HL-60 (cell line): ENCODE measurements at regions not wholly inside any gene's neighbourhood (a gene's known extent, or its start where the extent isn't known, plus 50 kb on each side); places are given as distances from the start of the nearest gene placed in this dataset.

Source experiments
- DNase-seq, 2 experiments: peaks; one replicate each; pipeline ENCODE4 v3.0.0-alpha.2; 2010 to 2020; ENCODE audit warnings: low read depth in 1 of 2, low spot score in 1 of 2
- H3K27ac ChIP-seq: fragments of 250-450 bp; sonication (Bioruptor Pico); replicated peaks from 2 replicates; pipeline ENCODE4 v1.5.1; 2020; ENCODE audit warnings: mild to moderate bottlenecking, moderate library complexity
- H3K27me3 ChIP-seq: fragments of 250-450 bp; sonication (Bioruptor Pico); 2 replicates; pipeline ENCODE4 v1.5.1; 2021; ENCODE audit warnings: mild to moderate bottlenecking, moderate library complexity; ENCODE audit not compliant: insufficient read depth, poor library complexity, severe bottlenecking
- H3K4me3 ChIP-seq: replicated peaks from 2 replicates; pipeline ENCODE4 v1.5.1; 2011; ENCODE audit warnings: mild to moderate bottlenecking, control low read depth, low read length; ENCODE audit not compliant: insufficient read depth
- GABPA ChIP-seq: IDR thresholded peaks from 2 replicates; pipeline ENCODE4 v1.6.1; 2012; ENCODE audit warnings: low read depth
- POLR2AphosphoS5 ChIP-seq: IDR thresholded peaks from 2 replicates; pipeline ENCODE4 v1.6.1; 2012; ENCODE audit warnings: low read depth
- SPI1 ChIP-seq: IDR thresholded peaks from 2 replicates; pipeline ENCODE4 v1.6.1; 2012; ENCODE audit warnings: low read depth, mild to moderate bottlenecking, borderline replicate concordance
- TF ChIP-seq, protein P1 (sequence below): IDR thresholded peaks from one replicate; pipeline ENCODE4 v1.5.1; 2011; ENCODE audit warnings: low read length, control low read depth, inconsistent platforms; ENCODE audit not compliant: insufficient read depth
- TF ChIP-seq, protein P2 (sequence below): IDR thresholded peaks from 2 replicates; pipeline ENCODE4 v1.6.1; 2012; ENCODE audit warnings: low read depth; ENCODE audit not compliant: insufficient replicate concordance

DNA sequence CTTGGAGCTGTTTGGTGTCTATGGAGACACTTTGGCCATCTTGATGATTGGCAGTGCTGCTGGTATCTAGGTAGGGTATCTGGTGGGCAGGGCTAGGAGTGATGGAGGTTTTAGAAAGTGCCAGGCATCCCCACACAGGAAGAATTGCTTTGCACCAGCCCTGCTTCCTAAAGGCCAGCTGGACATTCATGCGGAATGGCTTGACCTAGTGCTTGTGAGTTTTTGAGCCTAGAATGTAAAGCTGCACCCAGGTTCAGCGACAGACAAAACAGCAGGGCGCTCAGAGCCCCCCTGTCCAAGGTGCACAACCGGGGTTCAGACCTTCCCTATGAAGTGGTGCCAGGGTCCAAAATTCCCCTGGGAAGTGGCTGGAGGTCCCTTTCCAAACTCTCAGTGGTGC, 93.1 kb downstream of the ING1 start:
- no peak overlapping the region for H3K4me3 ChIP-seq
- peaks cover 8% of the 10 kb centered on the region for H3K27me3 ChIP-seq
- DNase-seq: no peak
- TF ChIP-seq GABPA: no peak
- TF ChIP-seq, protein P1, sequence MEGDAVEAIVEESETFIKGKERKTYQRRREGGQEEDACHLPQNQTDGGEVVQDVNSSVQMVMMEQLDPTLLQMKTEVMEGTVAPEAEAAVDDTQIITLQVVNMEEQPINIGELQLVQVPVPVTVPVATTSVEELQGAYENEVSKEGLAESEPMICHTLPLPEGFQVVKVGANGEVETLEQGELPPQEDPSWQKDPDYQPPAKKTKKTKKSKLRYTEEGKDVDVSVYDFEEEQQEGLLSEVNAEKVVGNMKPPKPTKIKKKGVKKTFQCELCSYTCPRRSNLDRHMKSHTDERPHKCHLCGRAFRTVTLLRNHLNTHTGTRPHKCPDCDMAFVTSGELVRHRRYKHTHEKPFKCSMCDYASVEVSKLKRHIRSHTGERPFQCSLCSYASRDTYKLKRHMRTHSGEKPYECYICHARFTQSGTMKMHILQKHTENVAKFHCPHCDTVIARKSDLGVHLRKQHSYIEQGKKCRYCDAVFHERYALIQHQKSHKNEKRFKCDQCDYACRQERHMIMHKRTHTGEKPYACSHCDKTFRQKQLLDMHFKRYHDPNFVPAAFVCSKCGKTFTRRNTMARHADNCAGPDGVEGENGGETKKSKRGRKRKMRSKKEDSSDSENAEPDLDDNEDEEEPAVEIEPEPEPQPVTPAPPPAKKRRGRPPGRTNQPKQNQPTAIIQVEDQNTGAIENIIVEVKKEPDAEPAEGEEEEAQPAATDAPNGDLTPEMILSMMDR: no peak
- TF ChIP-seq, protein P2, sequence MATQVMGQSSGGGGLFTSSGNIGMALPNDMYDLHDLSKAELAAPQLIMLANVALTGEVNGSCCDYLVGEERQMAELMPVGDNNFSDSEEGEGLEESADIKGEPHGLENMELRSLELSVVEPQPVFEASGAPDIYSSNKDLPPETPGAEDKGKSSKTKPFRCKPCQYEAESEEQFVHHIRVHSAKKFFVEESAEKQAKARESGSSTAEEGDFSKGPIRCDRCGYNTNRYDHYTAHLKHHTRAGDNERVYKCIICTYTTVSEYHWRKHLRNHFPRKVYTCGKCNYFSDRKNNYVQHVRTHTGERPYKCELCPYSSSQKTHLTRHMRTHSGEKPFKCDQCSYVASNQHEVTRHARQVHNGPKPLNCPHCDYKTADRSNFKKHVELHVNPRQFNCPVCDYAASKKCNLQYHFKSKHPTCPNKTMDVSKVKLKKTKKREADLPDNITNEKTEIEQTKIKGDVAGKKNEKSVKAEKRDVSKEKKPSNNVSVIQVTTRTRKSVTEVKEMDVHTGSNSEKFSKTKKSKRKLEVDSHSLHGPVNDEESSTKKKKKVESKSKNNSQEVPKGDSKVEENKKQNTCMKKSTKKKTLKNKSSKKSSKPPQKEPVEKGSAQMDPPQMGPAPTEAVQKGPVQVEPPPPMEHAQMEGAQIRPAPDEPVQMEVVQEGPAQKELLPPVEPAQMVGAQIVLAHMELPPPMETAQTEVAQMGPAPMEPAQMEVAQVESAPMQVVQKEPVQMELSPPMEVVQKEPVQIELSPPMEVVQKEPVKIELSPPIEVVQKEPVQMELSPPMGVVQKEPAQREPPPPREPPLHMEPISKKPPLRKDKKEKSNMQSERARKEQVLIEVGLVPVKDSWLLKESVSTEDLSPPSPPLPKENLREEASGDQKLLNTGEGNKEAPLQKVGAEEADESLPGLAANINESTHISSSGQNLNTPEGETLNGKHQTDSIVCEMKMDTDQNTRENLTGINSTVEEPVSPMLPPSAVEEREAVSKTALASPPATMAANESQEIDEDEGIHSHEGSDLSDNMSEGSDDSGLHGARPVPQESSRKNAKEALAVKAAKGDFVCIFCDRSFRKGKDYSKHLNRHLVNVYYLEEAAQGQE: no peak
- no peak overlapping the region for H3K27ac ChIP-seq

DNA sequence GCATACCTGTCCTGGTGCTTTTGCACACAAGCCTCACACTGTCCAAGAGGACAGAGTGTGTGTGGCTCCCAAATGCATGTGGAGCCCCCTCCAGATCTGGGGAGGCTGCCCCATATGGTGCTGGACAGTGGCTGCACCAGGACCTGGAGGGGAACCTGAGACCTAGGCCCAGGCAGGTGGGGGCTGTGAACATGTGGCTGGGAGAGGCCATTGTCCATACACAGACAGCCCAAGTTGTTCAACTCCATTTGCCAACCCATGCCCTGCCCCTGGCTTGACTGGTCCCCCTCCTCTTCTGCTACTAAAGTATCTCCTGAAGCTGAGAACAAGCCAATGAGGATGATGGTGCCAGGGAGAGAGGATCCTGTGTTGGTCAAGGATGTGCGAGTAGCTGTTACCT, 94.0 kb downstream of the ING1 start:
- Histone ChIP-seq H3K27me3 (peaks cover 10% of the 10 kb centered on the region), H3K27ac (no peak overlapping the region), H3K4me3 (no peak overlapping the region)
- DNase-seq: no peak
- TF ChIP-seq POLR2AphosphoS5 (no peak), GABPA (no peak)
- TF ChIP-seq, protein P1: no peak

DNA sequence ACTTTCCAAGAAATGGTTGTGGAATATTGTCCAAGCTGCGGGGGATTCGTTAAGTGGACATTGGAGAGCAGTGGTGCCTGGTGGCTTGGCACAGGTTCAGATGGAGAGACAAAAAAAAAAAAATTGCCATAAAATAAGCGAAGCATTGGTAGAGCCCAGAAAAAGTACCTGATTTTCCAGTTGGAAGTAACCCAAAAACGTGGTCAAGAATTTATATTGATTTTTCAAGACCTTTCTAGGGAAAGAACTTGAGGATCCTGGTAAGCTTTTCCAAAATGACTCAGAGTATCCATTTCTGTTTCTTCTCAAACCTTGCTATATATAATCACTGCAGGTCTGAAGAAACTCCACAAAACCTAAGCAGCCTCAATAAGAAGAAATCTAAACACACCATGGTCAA, 94.6 kb downstream of the ING1 start:
- no peak overlapping the region for H3K27ac ChIP-seq

More for the DNA sequence above, 94.6 kb downstream of the ING1 start:
- TF ChIP-seq, protein P2: no peak
- TF ChIP-seq SPI1: no peak
- TF ChIP-seq GABPA: no peak
- TF ChIP-seq, protein P1: no peak
- H3K27me3 ChIP-seq: peaks cover 10% of the 10 kb centered on the region
- no peak for DNase-seq
- H3K4me3 ChIP-seq: no peak overlapping the region
